ENCODE measurements at regions not wholly inside any gene's neighbourhood (a gene's known extent, or its start where the extent isn't known, plus 50 kb on each side); places are given as distances from the start of the nearest gene placed in this dataset.

DNA sequence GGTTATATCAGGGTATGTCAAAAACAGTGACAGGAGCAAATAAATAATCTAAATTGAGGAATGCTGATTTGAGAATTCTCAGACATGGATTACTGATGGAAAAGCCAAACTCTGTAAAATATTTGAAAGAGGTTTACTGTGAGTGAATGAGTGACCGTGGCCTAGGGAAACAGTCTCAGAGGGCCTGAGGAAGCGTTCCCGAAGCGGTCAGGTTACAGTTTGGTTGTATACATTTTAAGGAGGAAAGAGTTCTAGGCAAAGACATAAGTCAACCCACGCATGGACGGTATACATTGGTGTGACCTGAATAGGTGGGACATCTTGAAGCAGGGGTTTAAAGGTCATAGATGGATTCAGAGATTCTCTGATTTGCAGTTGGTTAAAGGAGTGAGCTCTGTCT lies 771.7 kb downstream of the KCNJ18 start:
- Mint-ChIP-seq H3K27ac (no peak overlapping the region), H3K27me3 (ENCODE audit: low read depth) (no peaks in the 10 kb centered on the region), H3K4me1 (ENCODE audit: low read depth) (no peaks in the 10 kb centered on the region), H3K36me3 (ENCODE audit: low read depth) (no peaks in the 10 kb centered on the region), H3K4me3 (no peak overlapping the region), H3K9me3 (ENCODE audit: insufficient read depth) (peaks cover 36% of the 10 kb centered on the region)
- no peak for ATAC-seq
- no peak for DNase-seq
- POLR2A ChIA-PET: no interaction called here
- CTCF ChIA-PET: no interaction called here

DNA sequence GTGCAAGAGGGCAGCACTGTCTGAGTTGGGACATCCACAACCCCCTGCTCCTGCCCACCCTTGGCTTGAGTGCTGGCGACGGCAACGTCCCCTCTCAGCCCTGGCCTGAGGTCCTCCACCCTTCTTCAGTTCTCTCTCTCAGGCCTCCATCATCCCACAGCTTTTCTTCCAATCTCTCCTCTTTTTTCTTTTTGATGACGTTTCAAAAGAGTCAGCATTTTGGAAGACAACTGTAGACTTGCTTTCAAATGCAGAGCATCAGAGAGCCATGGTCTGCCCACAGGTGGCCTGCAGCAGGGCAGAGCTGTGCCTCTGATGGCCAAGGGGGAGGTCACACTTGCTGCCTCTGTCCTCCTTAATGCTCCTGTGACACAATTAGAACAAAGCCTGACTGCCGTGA lies 775.4 kb downstream of the KCNJ18 start:
- Mint-ChIP-seq H3K4me1 (ENCODE audit: low read depth) (no peaks in the 10 kb centered on the region), H3K27ac (no peak overlapping the region), H3K27me3 (ENCODE audit: low read depth) (no peaks in the 10 kb centered on the region), H3K36me3 (ENCODE audit: low read depth) (no peaks in the 10 kb centered on the region), H3K4me3 (no peak overlapping the region), H3K9me3 (ENCODE audit: insufficient read depth) (peaks cover 40% of the 10 kb centered on the region)
- no peak for ATAC-seq
- ChIA-PET POLR2A (no interaction called here), CTCF (no interaction called here)
- no peak for DNase-seq

- DNase-seq (no peak), ATAC-seq (no peak)
- POLR2A ChIA-PET: no interaction called here
- Mint-ChIP-seq H3K27ac (no peak overlapping the region), H3K4me3 (no peak overlapping the region), H3K36me3 (ENCODE audit: low read depth) (no peaks in the 10 kb centered on the region), H3K9me3 (ENCODE audit: insufficient read depth) (peaks cover 34% of the 10 kb centered on the region), H3K27me3 (ENCODE audit: low read depth) (no peaks in the 10 kb centered on the region), H3K4me1 (ENCODE audit: low read depth) (no peaks in the 10 kb centered on the region)
- CTCF ChIA-PET: no interaction called here
Measured at GRCh38 chr17:22469101-22469880, 777.0 kb downstream of the KCNJ18 start.

DNA sequence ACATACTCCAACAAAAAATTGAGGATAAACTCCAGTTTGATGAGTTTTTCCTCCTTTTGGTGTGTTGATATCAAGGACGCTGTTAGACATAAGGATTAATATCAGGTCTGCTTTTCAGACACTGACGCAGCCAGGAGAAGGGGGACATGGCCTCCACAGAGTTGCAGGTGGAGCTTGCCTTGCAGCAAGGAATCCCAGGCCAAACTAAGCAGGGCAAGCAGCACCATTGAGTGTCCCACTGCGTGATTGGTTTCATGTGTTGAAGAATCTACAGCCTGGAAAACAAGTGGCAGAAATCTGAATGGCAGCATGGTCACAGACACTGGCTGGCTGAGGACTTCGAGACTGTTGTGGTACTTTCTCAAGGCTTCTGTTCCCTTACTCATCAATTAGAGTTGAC lies 777.6 kb downstream of the KCNJ18 start:
- Mint-ChIP-seq H3K4me3 (no peak overlapping the region), H3K27ac (no peak overlapping the region), H3K36me3 (ENCODE audit: low read depth) (no peaks in the 10 kb centered on the region), H3K27me3 (ENCODE audit: low read depth) (no peaks in the 10 kb centered on the region), H3K9me3 (ENCODE audit: insufficient read depth) (peaks cover 30% of the 10 kb centered on the region), H3K4me1 (ENCODE audit: low read depth) (no peaks in the 10 kb centered on the region)
- POLR2A ChIA-PET: no interaction called here
- CTCF ChIA-PET: no interaction called here
- DNase-seq: no peak
- no peak for ATAC-seq

GRCh38 chr17:22470411-22471175 lies 778.3 kb downstream of the KCNJ18 start:
- ChIA-PET POLR2A (no interaction called here), CTCF (no interaction called here)
- Mint-ChIP-seq H3K4me3 (no peak overlapping the region), H3K27me3 (ENCODE audit: low read depth) (no peaks in the 10 kb centered on the region), H3K36me3 (ENCODE audit: low read depth) (no peaks in the 10 kb centered on the region), H3K4me1 (ENCODE audit: low read depth) (no peaks in the 10 kb centered on the region), H3K9me3 (ENCODE audit: insufficient read depth) (peaks cover 27% of the 10 kb centered on the region), H3K27ac (no peak overlapping the region)
- DNase-seq: no peak
- no peak for ATAC-seq

DNA sequence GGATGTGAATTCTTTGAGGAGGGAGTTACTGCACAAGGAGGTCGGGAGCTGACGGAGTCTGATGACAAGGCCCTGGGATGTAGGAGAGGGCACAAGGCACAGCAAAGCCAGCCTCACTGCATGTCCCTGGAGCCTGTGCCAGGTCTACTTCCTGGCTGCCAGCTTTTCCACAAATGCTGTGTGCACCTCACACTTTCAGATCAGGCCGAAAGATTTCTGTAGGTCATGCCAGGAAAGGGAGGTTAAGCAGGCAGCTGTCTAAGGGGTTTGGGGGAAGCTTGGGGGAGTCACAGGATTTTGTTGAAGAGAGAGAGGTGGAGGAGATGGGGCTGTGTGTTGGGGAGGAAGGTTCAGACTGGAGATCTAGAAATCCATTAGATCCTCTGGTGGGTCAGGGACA lies 792.5 kb downstream of the KCNJ18 start:
- no peak overlapping the region for H3K4me3 Mint-ChIP-seq
- H3K36me3 Mint-ChIP-seq (ENCODE audit: low read depth): no peaks in the 10 kb centered on the region
- H3K9me3 Mint-ChIP-seq (ENCODE audit: insufficient read depth): peaks cover 28% of the 10 kb centered on the region
- ChIA-PET POLR2A (no interaction called here), CTCF (no interaction called here)
- ATAC-seq: no peak
- DNase-seq: no peak
- H3K4me1 Mint-ChIP-seq (ENCODE audit: low read depth): no peaks in the 10 kb centered on the region
- no peak overlapping the region for H3K27ac Mint-ChIP-seq
- H3K27me3 Mint-ChIP-seq (ENCODE audit: low read depth): no peaks in the 10 kb centered on the region

DNA sequence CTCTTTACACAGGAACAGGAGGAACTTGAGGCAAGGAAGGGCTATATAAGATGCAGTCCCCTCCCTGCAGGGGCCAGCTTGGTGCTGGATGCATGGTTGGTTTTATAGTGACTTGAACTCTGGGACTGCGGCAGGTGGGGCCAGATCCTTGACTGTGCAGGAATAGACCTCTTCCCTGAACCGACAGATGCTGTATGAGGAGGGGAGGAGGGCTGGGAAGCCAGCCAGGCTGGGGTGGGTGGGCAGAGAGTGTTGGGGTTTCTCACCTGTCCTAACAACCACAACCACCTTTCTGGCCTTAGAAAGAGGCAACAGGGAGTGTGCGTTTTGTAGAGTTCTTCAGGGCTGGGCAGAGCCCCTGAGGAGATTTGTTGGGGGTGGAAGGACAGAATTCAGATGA lies 798.1 kb downstream of the KCNJ18 start:
- ATAC-seq: no peak
- no peak overlapping the region for H3K27ac Mint-ChIP-seq
- no peaks in the 10 kb centered on the region for H3K4me1 Mint-ChIP-seq (ENCODE audit: low read depth)
- no peak for DNase-seq
- ChIA-PET POLR2A (no interaction called here), CTCF (no interaction called here)
- no peak overlapping the region for H3K4me3 Mint-ChIP-seq
- no peaks in the 10 kb centered on the region for H3K36me3 Mint-ChIP-seq (ENCODE audit: low read depth)
- H3K27me3 Mint-ChIP-seq (ENCODE audit: low read depth): no peaks in the 10 kb centered on the region
- H3K9me3 Mint-ChIP-seq (ENCODE audit: insufficient read depth): peaks cover 19% of the 10 kb centered on the region

DNA sequence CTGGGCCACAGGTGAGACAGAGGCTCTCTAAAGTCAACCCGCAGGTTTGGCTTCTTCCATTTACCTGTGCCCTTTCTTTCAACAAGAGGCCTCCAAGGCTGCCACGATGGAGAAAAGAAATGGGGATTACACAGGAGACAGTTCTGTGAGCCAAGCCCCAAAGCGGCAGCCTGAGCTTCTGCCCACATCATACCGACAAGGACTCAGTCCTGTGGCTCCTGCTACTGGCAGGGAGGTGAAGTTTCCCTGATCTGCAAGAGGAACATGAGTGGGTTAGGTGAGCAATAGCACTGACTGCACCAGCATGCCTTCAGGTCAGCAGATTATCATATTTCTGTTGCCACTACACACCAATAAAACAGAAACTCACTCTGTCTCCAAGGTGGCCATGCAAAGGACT lies 800.0 kb downstream of the KCNJ18 start:
- no peak for ATAC-seq

DNA sequence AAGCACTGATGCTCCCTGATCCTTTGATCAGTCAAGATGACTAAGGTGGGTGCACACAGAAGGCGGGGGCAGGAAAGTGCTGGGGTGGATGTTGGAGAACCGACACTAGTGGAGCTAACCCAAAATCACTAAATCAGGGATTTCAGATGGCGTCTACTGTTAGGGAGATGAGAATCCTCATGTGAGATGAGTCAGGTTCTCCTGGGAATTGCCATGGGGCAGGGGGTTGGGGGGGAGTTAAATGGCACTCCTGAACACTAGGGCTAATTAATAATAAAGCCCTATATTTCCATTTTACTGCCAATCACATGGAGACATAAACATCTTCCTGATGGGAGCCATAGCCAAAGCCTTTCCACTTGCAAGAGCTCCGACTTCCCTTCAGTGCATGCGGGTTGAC lies 804.1 kb downstream of the KCNJ18 start:
- Mint-ChIP-seq H3K36me3 (ENCODE audit: low read depth) (no peaks in the 10 kb centered on the region), H3K27me3 (ENCODE audit: low read depth) (no peaks in the 10 kb centered on the region), H3K9me3 (ENCODE audit: insufficient read depth) (peaks cover 29% of the 10 kb centered on the region), H3K4me1 (ENCODE audit: low read depth) (no peaks in the 10 kb centered on the region), H3K27ac (no peak overlapping the region), H3K4me3 (no peak overlapping the region)
- ChIA-PET CTCF (no interaction called here), POLR2A (no interaction called here)
- no peak for ATAC-seq
- DNase-seq: no peak

More for the DNA sequence above, 800.0 kb downstream of the KCNJ18 start:
- no peaks in the 10 kb centered on the region for H3K4me1 Mint-ChIP-seq (ENCODE audit: low read depth)
- H3K4me3 Mint-ChIP-seq: no peak overlapping the region
- H3K36me3 Mint-ChIP-seq (ENCODE audit: low read depth): no peaks in the 10 kb centered on the region
- CTCF ChIA-PET: no interaction called here
- no peak for DNase-seq
- H3K9me3 Mint-ChIP-seq (ENCODE audit: insufficient read depth): peaks cover 17% of the 10 kb centered on the region
- POLR2A ChIA-PET: no interaction called here
- no peaks in the 10 kb centered on the region for H3K27me3 Mint-ChIP-seq (ENCODE audit: low read depth)
- H3K27ac Mint-ChIP-seq: no peak overlapping the region

DNA sequence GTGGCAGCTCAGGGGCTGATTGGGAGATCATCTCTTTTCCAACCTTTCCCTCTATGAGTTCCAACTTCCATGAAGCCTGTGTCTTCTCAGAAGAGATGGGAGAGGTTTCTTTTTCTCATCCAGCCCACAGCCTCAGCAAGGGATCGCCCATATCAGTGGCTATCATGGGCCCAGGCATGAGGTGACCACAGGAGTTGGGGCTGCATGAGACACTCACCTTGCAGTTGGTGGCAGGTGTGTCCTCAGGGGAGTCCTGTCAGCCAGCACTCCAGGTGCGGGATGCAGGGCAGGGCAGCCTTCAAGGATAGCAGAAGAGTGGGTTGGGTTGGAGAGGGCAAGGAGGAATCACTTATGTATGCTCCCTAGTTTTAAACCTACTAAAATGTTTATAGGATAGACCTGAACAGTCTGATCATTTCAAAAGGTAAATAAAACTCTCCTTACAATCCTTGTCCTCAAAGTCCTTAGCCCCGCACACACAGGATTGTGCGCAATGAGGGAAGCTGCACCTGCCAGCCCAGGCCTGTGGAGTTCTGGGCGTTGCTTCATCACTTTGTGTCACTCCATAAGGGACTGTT lies 811.1 kb downstream of the KCNJ18 start:
- ATAC-seq: no peak
- DNase-seq: no peak
- no peak overlapping the region for H3K27ac Mint-ChIP-seq
- H3K9me3 Mint-ChIP-seq (ENCODE audit: insufficient read depth): peaks cover 17% of the 10 kb centered on the region
- no peaks in the 10 kb centered on the region for H3K27me3 Mint-ChIP-seq (ENCODE audit: low read depth)
- H3K36me3 Mint-ChIP-seq (ENCODE audit: low read depth): peaks cover 2% of the 10 kb centered on the region
- H3K4me3 Mint-ChIP-seq: no peak overlapping the region
- CTCF ChIA-PET: no interaction called here
- H3K4me1 Mint-ChIP-seq (ENCODE audit: low read depth): no peaks in the 10 kb centered on the region
- POLR2A ChIA-PET: no interaction called here

DNA sequence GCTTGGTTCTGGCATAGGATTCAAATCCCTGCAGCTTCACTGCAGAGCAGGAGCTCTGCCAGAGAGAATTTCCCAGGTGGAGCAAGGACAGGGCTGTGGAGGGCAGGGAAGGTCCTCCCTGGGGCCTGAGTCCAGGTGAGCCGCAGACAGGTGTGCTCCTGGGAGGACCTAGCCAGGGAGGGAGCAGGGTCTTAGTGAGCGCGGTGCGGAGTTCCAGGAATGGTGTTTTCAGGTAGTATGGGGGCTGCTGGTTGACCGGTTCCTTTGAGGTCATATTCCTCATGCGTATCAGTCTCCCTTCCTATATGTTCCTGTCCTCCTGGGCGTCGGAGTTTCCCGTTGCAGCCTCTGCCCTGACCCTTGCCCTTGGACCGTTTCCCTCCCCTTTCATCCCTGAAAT lies 813.3 kb downstream of the KCNJ18 start:
- ChIA-PET POLR2A (no interaction called here), CTCF (no interaction called here)
- no peaks in the 10 kb centered on the region for H3K4me1 Mint-ChIP-seq (ENCODE audit: low read depth)
- no peak overlapping the region for H3K27ac Mint-ChIP-seq
- no peaks in the 10 kb centered on the region for H3K27me3 Mint-ChIP-seq (ENCODE audit: low read depth)
- H3K36me3 Mint-ChIP-seq (ENCODE audit: low read depth): peaks cover 2% of the 10 kb centered on the region
- DNase-seq (no peak), ATAC-seq (no peak)
- H3K9me3 Mint-ChIP-seq (ENCODE audit: insufficient read depth): peaks cover 8% of the 10 kb centered on the region
- H3K4me3 Mint-ChIP-seq: no peak overlapping the region

- Mint-ChIP-seq H3K4me3 (no peak overlapping the region), H3K4me1 (ENCODE audit: low read depth) (no peaks in the 10 kb centered on the region), H3K9me3 (ENCODE audit: insufficient read depth) (peaks cover 8% of the 10 kb centered on the region), H3K27me3 (ENCODE audit: low read depth) (no peaks in the 10 kb centered on the region), H3K36me3 (ENCODE audit: low read depth) (peaks cover 2% of the 10 kb centered on the region), H3K27ac (no peak overlapping the region)
- DNase-seq (no peak), ATAC-seq (no peak)
- POLR2A ChIA-PET: no interaction called here
- CTCF ChIA-PET: no interaction called here
Measured at GRCh38 chr17:22506231-22506630, 813.9 kb downstream of the KCNJ18 start.

All from activated CD8-positive, alpha-beta T cell treated with anti-CD3 and anti-CD28 coated beads, Interleukin-2, amount 10 ng/mL, durations not matched to agents 7 days and 5 days (primary cell).